ENCODE measurements at regions not wholly inside any gene's neighbourhood (a gene's known extent, or its start where the extent isn't known, plus 50 kb on each side); places are given as distances from the start of the nearest gene placed in this dataset.

DNA sequence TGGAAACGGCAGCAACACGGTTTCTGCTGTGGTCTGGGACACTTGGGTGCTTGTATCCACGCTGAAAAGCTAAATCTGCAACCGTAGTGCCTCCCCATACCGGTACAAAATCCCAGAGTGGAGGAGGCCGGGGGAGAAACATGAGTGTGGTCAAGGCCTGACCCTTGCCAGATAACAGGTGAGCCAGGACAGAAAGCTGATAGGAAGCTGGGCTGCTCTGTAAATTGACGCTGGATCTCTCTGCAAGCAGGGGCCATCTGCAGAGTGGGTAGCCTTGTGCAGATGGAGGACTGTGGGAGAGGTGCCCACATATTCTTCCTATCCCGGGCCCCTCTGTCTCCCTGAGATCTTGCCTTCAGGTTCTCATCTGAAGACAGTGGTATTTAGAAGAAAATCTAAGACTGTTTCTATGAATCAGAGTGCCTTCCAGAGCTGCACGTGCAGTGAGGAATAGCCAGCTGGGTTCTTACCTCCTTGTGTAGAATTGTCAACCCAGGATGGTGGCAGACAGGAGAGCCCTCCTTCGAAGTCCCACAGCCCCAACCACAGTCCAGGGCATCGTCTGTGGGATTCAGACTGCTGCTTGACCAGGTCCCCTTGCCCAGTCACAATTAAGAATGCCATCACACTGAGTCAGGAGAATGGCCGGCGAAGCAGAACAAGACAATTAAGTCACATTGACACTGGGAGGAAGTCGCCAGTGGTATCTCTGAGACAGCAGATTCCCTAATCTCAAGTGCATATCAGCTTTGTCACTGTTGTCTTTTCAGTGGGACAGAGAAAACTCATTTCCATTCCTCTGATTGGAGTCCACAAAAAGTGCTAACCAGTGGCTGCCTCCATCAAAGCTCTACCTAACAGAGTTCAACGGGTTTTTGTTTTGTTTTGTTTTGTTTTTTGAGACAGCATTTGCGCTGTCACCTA lies 100.0 kb upstream of the RIPOR2 start:
- no peak for TF ChIP-seq CTCF (IDR thresholded peaks at IDR 0.05)
- TF ChIP-seq POLR2AphosphoS5 (IDR thresholded peaks at IDR 0.05) = no peak
